Activated CD8-positive, alpha-beta memory T cell treated with anti-CD3 and anti-CD28 coated beads, Interleukin-2, amount 50 U/mL, for 24 hours (primary cell): ENCODE measurements at regions not wholly inside any gene's neighbourhood (a gene's known extent, or its start where the extent isn't known, plus 50 kb on each side); places are given as distances from the start of the nearest gene placed in this dataset.

Experiments
- DNase-seq: peaks from one replicate; pipeline ENCODE4 v3.0.0-alpha.2; 2020; ENCODE audit errors: extremely low read depth

GRCh38 chr2:7887441-7887840 lies 794.4 kb upstream of the ID2 start:
- no peak for DNase-seq

GRCh38 chr2:7888876-7889275 lies 793.0 kb upstream of the ID2 start:
- no peak for DNase-seq

- no peak for DNase-seq
Observed at GRCh38 chr2:7891312-7891711, 790.5 kb upstream of the ID2 start.

- DNase-seq, result no peak
Observed at GRCh38 chr2:7895289-7895688, 786.6 kb upstream of the ID2 start.

- DNase-seq, result no peak
Observed at GRCh38 chr2:7896940-7897487, 784.8 kb upstream of the ID2 start.

GRCh38 chr2:7899241-7899640 lies 782.6 kb upstream of the ID2 start:
- DNase-seq, result no peak

GRCh38 chr2:7899923-7900322 lies 781.9 kb upstream of the ID2 start:
- no peak for DNase-seq

- DNase-seq, result no peak
Observed at GRCh38 chr2:7900593-7900992, 781.3 kb upstream of the ID2 start.

- no peak for DNase-seq
Observed at GRCh38 chr2:7902251-7902765, 779.5 kb upstream of the ID2 start.

- no peak for DNase-seq
Observed at GRCh38 chr2:7904319-7904718, 777.5 kb upstream of the ID2 start.

GRCh38 chr2:7905756-7906155 lies 776.1 kb upstream of the ID2 start:
- DNase-seq, result no peak

GRCh38 chr2:7906431-7906830 lies 775.4 kb upstream of the ID2 start:
- no peak for DNase-seq

- DNase-seq, result no peak
Observed at GRCh38 chr2:7907041-7907440, 774.8 kb upstream of the ID2 start.

- no peak for DNase-seq
Observed at GRCh38 chr2:7910752-7911151, 771.1 kb upstream of the ID2 start.

GRCh38 chr2:7911196-7911595 lies 770.7 kb upstream of the ID2 start:
- no peak for DNase-seq

GRCh38 chr2:7913974-7914373 lies 767.9 kb upstream of the ID2 start:
- DNase-seq, result no peak

GRCh38 chr2:7915302-7916091 lies 766.4 kb upstream of the ID2 start:
- DNase-seq, result no peak

GRCh38 chr2:7916670-7917069 lies 765.2 kb upstream of the ID2 start:
- DNase-seq, result no peak

- DNase-seq, result no peak
Observed at GRCh38 chr2:7919510-7919909, 762.3 kb upstream of the ID2 start.

- DNase-seq, result no peak
Observed at GRCh38 chr2:7924023-7924762, 757.7 kb upstream of the ID2 start.

GRCh38 chr2:7925506-7925905 lies 756.4 kb upstream of the ID2 start:
- DNase-seq, result no peak

GRCh38 chr2:7927691-7928090 lies 754.2 kb upstream of the ID2 start:
- DNase-seq, result no peak

- DNase-seq, result no peak
Observed at GRCh38 chr2:7929281-7929680, 752.6 kb upstream of the ID2 start.
